ENCODE measurements at regions not wholly inside any gene's neighbourhood (a gene's known extent, or its start where the extent isn't known, plus 50 kb on each side); places are given as distances from the start of the nearest gene placed in this dataset.
"Not testable (repeated sequence)": the region's sequence is repeated elsewhere in the genome, so short reads cannot be mapped to it uniquely, and the experiment has no call there.

DNA sequence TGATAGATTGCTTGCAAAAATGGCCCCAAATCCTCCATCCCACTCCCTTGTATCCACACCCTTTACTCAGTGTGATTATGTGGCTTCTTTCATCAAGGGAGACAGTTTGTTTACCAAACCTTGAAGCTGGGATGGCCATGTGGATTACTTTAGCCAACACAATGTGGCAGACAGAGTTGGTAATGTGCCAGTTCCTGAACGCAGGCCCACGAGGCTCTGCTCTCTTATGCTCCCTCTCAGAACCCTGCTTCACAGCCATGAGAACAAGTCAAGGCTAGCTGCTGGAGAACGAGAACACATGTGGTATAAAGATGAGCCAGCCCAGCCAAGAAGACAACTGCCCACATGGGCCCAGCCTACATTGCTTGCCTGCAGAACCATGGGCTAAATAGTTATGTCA, 162.3 kb downstream of the NDUFA12 start:
- H3K27me3 Mint-ChIP-seq (ENCODE audit: insufficient read depth, low read depth), result no peaks in the 10 kb centered on the region
- no peak overlapping the region for H3K9ac ChIP-seq
- TF ChIP-seq CTCF (IDR thresholded peaks at IDR 0.05), result no peak
- TF ChIP-seq EZH2 (IDR thresholded peaks at IDR 0.05), result no peak
- TF ChIP-seq EZH2phosphoT487 (IDR thresholded peaks at IDR 0.05), result no peak

DNA sequence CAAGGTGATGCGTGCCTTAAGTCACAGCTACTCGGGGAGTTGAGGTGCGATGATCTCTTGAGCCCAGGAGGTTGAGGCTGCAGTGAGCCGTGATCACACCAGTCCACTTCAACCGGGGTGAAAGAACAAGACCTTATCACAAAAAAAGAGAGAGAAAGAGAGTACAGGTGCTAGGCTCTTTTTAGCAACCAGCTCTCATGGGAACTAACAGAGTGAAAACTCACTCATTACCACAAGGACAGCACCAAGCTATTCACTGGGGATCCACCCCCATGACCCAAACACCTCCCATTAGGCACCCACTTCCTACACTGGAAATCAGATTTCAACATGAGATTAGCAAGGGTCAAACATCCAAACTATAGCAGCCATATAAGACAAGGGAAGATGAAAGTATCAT, 164.2 kb downstream of the NDUFA12 start:
- Histone ChIP-seq H3K9me3 (ENCODE audit: low read depth) (no peaks in the 10 kb centered on the region), H3K27ac (no peak overlapping the region), H3K4me2 (no peak overlapping the region), H3K4me1 (no peaks in the 10 kb centered on the region), H3K9ac (no peak overlapping the region), H3K4me3 (no peak overlapping the region), H4K20me1 (ENCODE audit: low read depth) (no peaks in the 10 kb centered on the region), H3K36me3 (no peaks in the 10 kb centered on the region), H3K79me2 (ENCODE audit: low read depth) (no peaks in the 10 kb centered on the region), H3F3A (ENCODE audit: low read depth) (no peaks in the 10 kb centered on the region), H2AFZ (replicated peaks) (no peak overlapping the region), H3K27me3 (no peaks in the 10 kb centered on the region)
- Mint-ChIP-seq H3K4me1 (no peaks in the 10 kb centered on the region), H3K4me3 (no peak overlapping the region), H3K9me3 (peaks cover 14% of the 10 kb centered on the region), H3K36me3 (no peaks in the 10 kb centered on the region), H3K27me3 (ENCODE audit: insufficient read depth, low read depth) (no peaks in the 10 kb centered on the region), H3K27ac (no peak overlapping the region)
- DNase-seq (ENCODE audit: low spot score), result no peak
- TF ChIP-seq EZH2phosphoT487 (IDR thresholded peaks at IDR 0.05), result no peak
- TF ChIP-seq EZH2 (IDR thresholded peaks at IDR 0.05), result no peak
- no peak for TF ChIP-seq CTCF (IDR thresholded peaks at IDR 0.05)

More for the DNA sequence above, 162.3 kb downstream of the NDUFA12 start:
- Histone ChIP-seq H3K4me3 (no peak overlapping the region), H3K4me2 (no peak overlapping the region), H3K79me2 (ENCODE audit: low read depth) (no peaks in the 10 kb centered on the region), H3K27me3 (no peaks in the 10 kb centered on the region), H3F3A (ENCODE audit: low read depth) (no peaks in the 10 kb centered on the region), H3K27ac (no peak overlapping the region), H2AFZ (replicated peaks) (no peak overlapping the region), H3K36me3 (no peaks in the 10 kb centered on the region), H3K9me3 (ENCODE audit: low read depth) (no peaks in the 10 kb centered on the region), H3K4me1 (no peaks in the 10 kb centered on the region), H4K20me1 (ENCODE audit: low read depth) (no peaks in the 10 kb centered on the region)
- DNase-seq (ENCODE audit: low spot score), result no peak
- Mint-ChIP-seq H3K27ac (no peak overlapping the region), H3K4me3 (no peak overlapping the region), H3K36me3 (no peaks in the 10 kb centered on the region), H3K9me3 (peaks cover 14% of the 10 kb centered on the region), H3K4me1 (no peaks in the 10 kb centered on the region)

DNA sequence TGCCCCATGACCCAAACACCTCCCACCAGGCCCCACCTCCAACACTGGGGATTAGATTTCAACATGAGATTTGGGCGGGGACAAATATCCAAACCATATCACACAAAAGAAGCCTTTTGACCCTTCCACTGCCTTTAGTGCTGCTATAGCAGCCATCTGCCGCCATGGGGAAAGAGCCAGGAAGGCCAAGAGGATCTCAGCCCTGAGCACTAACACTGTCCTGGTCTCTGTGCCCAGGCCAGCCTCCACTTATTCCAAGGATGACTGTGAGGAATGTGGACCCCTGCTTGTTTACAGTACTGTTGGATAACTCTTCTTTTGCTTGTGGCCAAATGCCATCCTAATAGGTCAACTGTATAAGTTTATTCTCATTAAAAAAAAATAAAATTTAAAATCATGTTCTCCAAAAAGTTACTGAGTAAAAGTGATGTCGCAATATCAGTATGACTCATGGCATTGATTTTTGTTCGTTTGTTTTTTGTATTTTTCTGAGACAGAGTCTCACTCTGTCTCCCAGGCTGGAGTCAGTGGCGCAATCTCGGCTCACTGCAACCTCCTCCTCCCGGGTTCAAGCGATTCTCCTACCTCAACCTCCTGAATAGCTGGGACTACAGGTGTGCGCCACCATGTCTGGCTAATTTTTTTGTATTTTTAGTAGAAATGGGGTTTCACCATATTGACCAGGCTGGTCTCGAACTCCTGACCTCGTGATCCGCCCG, 166.4 kb downstream of the NDUFA12 start:
- H3K79me2 ChIP-seq (ENCODE audit: low read depth); H2AFZ ChIP-seq (replicated peaks); H3K4me2 ChIP-seq; H3K27me3 ChIP-seq; H3K9me3 ChIP-seq (ENCODE audit: low read depth); DNase-seq (ENCODE audit: low spot score); H3K27ac Mint-ChIP-seq; H4K20me1 ChIP-seq (ENCODE audit: low read depth); H3K9ac ChIP-seq; H3F3A ChIP-seq (ENCODE audit: low read depth); H3K4me3 Mint-ChIP-seq; H3K36me3 Mint-ChIP-seq; H3K36me3 ChIP-seq; H3K4me3 ChIP-seq; H3K27me3 Mint-ChIP-seq (ENCODE audit: insufficient read depth, low read depth); H3K27ac ChIP-seq: not testable (repeated sequence)
- peaks cover 15% of the 10 kb centered on the region for H3K4me1 Mint-ChIP-seq
- H3K9me3 Mint-ChIP-seq, result peaks cover 14% of the 10 kb centered on the region
- H3K4me1 ChIP-seq, result peaks cover 16% of the 10 kb centered on the region

GRCh38 chr12:94834036-94834625, 169.4 kb downstream of the NDUFA12 start:
- DNase-seq (ENCODE audit: low spot score), result no peak
- Mint-ChIP-seq H3K27me3 (ENCODE audit: insufficient read depth, low read depth) (peaks cover 4% of the 10 kb centered on the region), H3K4me1 (peaks cover 23% of the 10 kb centered on the region), H3K27ac (no peak overlapping the region), H3K9me3 (peaks cover 15% of the 10 kb centered on the region), H3K4me3 (no peak overlapping the region), H3K36me3 (no peaks in the 10 kb centered on the region)
- H3K9ac ChIP-seq, result no peak overlapping the region
- no peak for TF ChIP-seq EZH2 (IDR thresholded peaks at IDR 0.05)
- TF ChIP-seq EZH2phosphoT487 (IDR thresholded peaks at IDR 0.05), result no peak
- no peak for TF ChIP-seq CTCF (IDR thresholded peaks at IDR 0.05)
- H4K20me1 ChIP-seq (ENCODE audit: low read depth), result no peaks in the 10 kb centered on the region
- no peaks in the 10 kb centered on the region for H3K9me3 ChIP-seq (ENCODE audit: low read depth)
- H3F3A ChIP-seq (ENCODE audit: low read depth), result peaks cover 9% of the 10 kb centered on the region
- H3K36me3 ChIP-seq, result no peaks in the 10 kb centered on the region
- no peaks in the 10 kb centered on the region for H3K27me3 ChIP-seq
- peaks cover 16% of the 10 kb centered on the region for H3K4me1 ChIP-seq
- H3K4me3 ChIP-seq, result no peak overlapping the region
- no peaks in the 10 kb centered on the region for H3K79me2 ChIP-seq (ENCODE audit: low read depth)
- H3K4me2 ChIP-seq, result no peak overlapping the region
- H3K27ac ChIP-seq, result no peak overlapping the region
- H2AFZ ChIP-seq (replicated peaks), result no peak overlapping the region
